Mammary epithelial cell (primary cell): ENCODE measurements at regions not wholly inside any gene's neighbourhood (a gene's known extent, or its start where the extent isn't known, plus 50 kb on each side); places are given as distances from the start of the nearest gene placed in this dataset.
"Not testable (repeated sequence)": the region's sequence is repeated elsewhere in the genome, so short reads cannot be mapped to it uniquely, and the experiment has no call there.

Source experiments
- CTCF ChIP-seq, 2 donors: IDR thresholded peaks in 1 of 2; conservative IDR thresholded peaks in 1 of 2; 2 replicates each; pipeline ENCODE4 v1.5.1; 2011 to 2012; ENCODE audit warnings: inconsistent platforms in 2 of 2, low read length in 2 of 2, mild to moderate bottlenecking in 2 of 2, control low read depth in 1 of 2, low read depth in 1 of 2; ENCODE audit not compliant: insufficient read depth in 1 of 2; ENCODE audit errors: extremely low read depth in 1 of 2
- EZH2 ChIP-seq: IDR thresholded peaks from 2 replicates; pipeline ENCODE4 v1.6.1; 2012; ENCODE audit warnings: low read length, inconsistent platforms, borderline replicate concordance

- TF ChIP-seq CTCF (conservative IDR thresholded peaks at IDR 0.05 in 1 of 2, IDR thresholded peaks at IDR 0.05 in 1 of 2; ENCODE audit: extremely low read depth in 1 of 2, insufficient read depth in 1 of 2, low read depth in 1 of 2, low read length in 2 of 2); EZH2: not testable (repeated sequence)
These were observed 498.6 kb upstream of the TPTE start for GRCh38 chr21:10022745-10023144.
